ENCODE measurements at regions not wholly inside any gene's neighbourhood (a gene's known extent, or its start where the extent isn't known, plus 50 kb on each side); places are given as distances from the start of the nearest gene placed in this dataset.

DNA sequence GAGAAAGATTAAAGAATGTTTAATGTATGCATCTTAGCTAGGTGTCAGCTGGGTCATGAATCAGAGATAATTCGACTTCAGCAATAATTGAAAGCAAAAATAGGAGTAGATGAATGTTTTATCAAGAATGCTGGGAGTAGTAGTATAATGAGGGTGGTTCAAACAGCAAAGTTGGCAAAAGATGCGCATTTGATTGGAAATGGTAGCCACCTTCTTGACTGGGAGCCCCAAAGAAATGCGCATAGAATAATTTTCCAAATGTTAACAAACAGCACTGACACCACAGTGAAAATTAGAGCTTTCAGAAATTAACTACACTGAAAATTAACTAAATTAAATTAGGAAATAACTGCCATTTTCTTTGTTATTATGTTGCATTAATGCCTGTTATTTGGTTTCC is 195.8 kb downstream of the TUSC7 start:
- H3K4me1 ChIP-seq (ENCODE audit: control insufficient read depth, insufficient read depth, low read depth, low read length), result no peaks in the 10 kb centered on the region
- no peak overlapping the region for H3K4ac ChIP-seq (ENCODE audit: low read depth in 1 of 2, low read length in 2 of 2)
- H3K18ac ChIP-seq (ENCODE audit: low read depth in 1 of 2, low read length in 2 of 2), result no peak overlapping the region
- no peak overlapping the region for H2BK120ac ChIP-seq (ENCODE audit: low read depth, low read length)
- H2BK5ac ChIP-seq (ENCODE audit: low read depth, low read length, poor library complexity, severe bottlenecking), result no peak overlapping the region
- no peak overlapping the region for H4K8ac ChIP-seq (ENCODE audit: low read length)
- no peak overlapping the region for H2BK15ac ChIP-seq (ENCODE audit: low read depth, poor library complexity, severe bottlenecking)
- no peak overlapping the region for H2BK12ac ChIP-seq (ENCODE audit: low read length in 2 of 2)
- no peak overlapping the region for H3K23ac ChIP-seq (ENCODE audit: low read length in 2 of 2)
- no peaks in the 10 kb centered on the region for H3K27me3 ChIP-seq (ENCODE audit: control insufficient read depth in 1 of 2, insufficient read depth in 1 of 2, low read length in 2 of 2)
- WGBS, result 72% methylated on average over 1 of the region's 3 CpGs
- no peak overlapping the region for H2AFZ ChIP-seq (ENCODE audit: low read depth, low read length)
- H3K79me1 ChIP-seq (replicated peaks; ENCODE audit: low read length, poor library complexity, severe bottlenecking), result no peaks in the 10 kb centered on the region
- H3K4me2 ChIP-seq (ENCODE audit: low read length, poor library complexity, severe bottlenecking), result no peak overlapping the region
- DNase-seq, result no peak
- no peaks in the 10 kb centered on the region for H3K36me3 ChIP-seq (ENCODE audit: control insufficient read depth in 1 of 2, insufficient read depth in 2 of 2, low read depth in 1 of 2, low read length in 2 of 2)
- no peak overlapping the region for H4K91ac ChIP-seq (ENCODE audit: low read length)
- H3K14ac ChIP-seq (ENCODE audit: low read length in 2 of 2), result no peak overlapping the region
- no peak overlapping the region for H2AK5ac ChIP-seq (ENCODE audit: low read length, severe bottlenecking)
- H3K27ac ChIP-seq (ENCODE audit: low read length, poor library complexity, severe bottlenecking), result no peak overlapping the region
- no peak overlapping the region for H3K4me3 ChIP-seq (ENCODE audit: insufficient read depth in 1 of 2, low read depth in 1 of 2, low read length in 2 of 2)
- H3K9ac ChIP-seq (ENCODE audit: low read length), result no peak overlapping the region
- H3K9me3 ChIP-seq (ENCODE audit: control insufficient read depth, low read length), result no peaks in the 10 kb centered on the region

GRCh38 chr3:116905794-116906193 is 196.2 kb downstream of the TUSC7 start:
- no peak overlapping the region for H2BK12ac ChIP-seq (ENCODE audit: low read length in 2 of 2)
- H2BK120ac ChIP-seq (ENCODE audit: low read depth, low read length), result no peak overlapping the region
- no peak overlapping the region for H2BK15ac ChIP-seq (ENCODE audit: low read depth, poor library complexity, severe bottlenecking)
- H3K9me3 ChIP-seq (ENCODE audit: control insufficient read depth, low read length), result no peaks in the 10 kb centered on the region
- no peaks in the 10 kb centered on the region for H3K36me3 ChIP-seq (ENCODE audit: control insufficient read depth in 1 of 2, insufficient read depth in 2 of 2, low read depth in 1 of 2, low read length in 2 of 2)
- H3K18ac ChIP-seq (ENCODE audit: low read depth in 1 of 2, low read length in 2 of 2), result no peak overlapping the region
- no peak overlapping the region for H3K14ac ChIP-seq (ENCODE audit: low read length in 2 of 2)
- H3K79me1 ChIP-seq (replicated peaks; ENCODE audit: low read length, poor library complexity, severe bottlenecking), result no peaks in the 10 kb centered on the region
- no peak overlapping the region for H2AK5ac ChIP-seq (ENCODE audit: low read length, severe bottlenecking)
- H3K27ac ChIP-seq (ENCODE audit: low read length, poor library complexity, severe bottlenecking), result no peak overlapping the region
- no peak overlapping the region for H3K4ac ChIP-seq (ENCODE audit: low read depth in 1 of 2, low read length in 2 of 2)
- no peak overlapping the region for H3K23ac ChIP-seq (ENCODE audit: low read length in 2 of 2)
- no peak overlapping the region for H2AFZ ChIP-seq (ENCODE audit: low read depth, low read length)
- 38% methylated on average over 1 of the region's 2 CpGs for WGBS
- H3K9ac ChIP-seq (ENCODE audit: low read length), result no peak overlapping the region
- no peak overlapping the region for H3K4me3 ChIP-seq (ENCODE audit: insufficient read depth in 1 of 2, low read depth in 1 of 2, low read length in 2 of 2)
- no peak for DNase-seq
- H4K91ac ChIP-seq (ENCODE audit: low read length), result no peak overlapping the region
- no peaks in the 10 kb centered on the region for H3K27me3 ChIP-seq (ENCODE audit: control insufficient read depth in 1 of 2, insufficient read depth in 1 of 2, low read length in 2 of 2)
- H3K4me1 ChIP-seq (ENCODE audit: control insufficient read depth, insufficient read depth, low read depth, low read length), result no peaks in the 10 kb centered on the region
- no peak overlapping the region for H4K8ac ChIP-seq (ENCODE audit: low read length)
- H3K4me2 ChIP-seq (ENCODE audit: low read length, poor library complexity, severe bottlenecking), result no peak overlapping the region
- H2BK5ac ChIP-seq (ENCODE audit: low read depth, low read length, poor library complexity, severe bottlenecking), result no peak overlapping the region

- Histone ChIP-seq H2BK5ac (ENCODE audit: low read depth, low read length, poor library complexity, severe bottlenecking) (no peak overlapping the region), H3K36me3 (ENCODE audit: control insufficient read depth in 1 of 2, insufficient read depth in 2 of 2, low read depth in 1 of 2, low read length in 2 of 2) (no peaks in the 10 kb centered on the region), H3K14ac (ENCODE audit: low read length in 2 of 2) (no peak overlapping the region), H3K4me2 (ENCODE audit: low read length, poor library complexity, severe bottlenecking) (no peak overlapping the region), H3K18ac (ENCODE audit: low read depth in 1 of 2, low read length in 2 of 2) (no peak overlapping the region), H2BK15ac (ENCODE audit: low read depth, poor library complexity, severe bottlenecking) (no peak overlapping the region), H3K27me3 (ENCODE audit: control insufficient read depth in 1 of 2, insufficient read depth in 1 of 2, low read length in 2 of 2) (no peaks in the 10 kb centered on the region), H3K4me3 (ENCODE audit: insufficient read depth in 1 of 2, low read depth in 1 of 2, low read length in 2 of 2) (no peak overlapping the region), H2BK12ac (ENCODE audit: low read length in 2 of 2) (no peak overlapping the region), H3K4me1 (ENCODE audit: control insufficient read depth, insufficient read depth, low read depth, low read length) (no peaks in the 10 kb centered on the region), H4K91ac (ENCODE audit: low read length) (no peak overlapping the region), H3K9me3 (ENCODE audit: control insufficient read depth, low read length) (no peaks in the 10 kb centered on the region), H2BK120ac (ENCODE audit: low read depth, low read length) (no peak overlapping the region), H3K27ac (ENCODE audit: low read length, poor library complexity, severe bottlenecking) (no peak overlapping the region), H3K9ac (ENCODE audit: low read length) (no peak overlapping the region), H2AK5ac (ENCODE audit: low read length, severe bottlenecking) (no peak overlapping the region), H3K4ac (ENCODE audit: low read depth in 1 of 2, low read length in 2 of 2) (no peak overlapping the region), H2AFZ (ENCODE audit: low read depth, low read length) (no peak overlapping the region), H4K8ac (ENCODE audit: low read length) (no peak overlapping the region), H3K23ac (ENCODE audit: low read length in 2 of 2) (no peak overlapping the region), H3K79me1 (replicated peaks; ENCODE audit: low read length, poor library complexity, severe bottlenecking) (no peaks in the 10 kb centered on the region)
- WGBS, result no CpG with 5 or more reads among the region's 1 CpG
- no peak for DNase-seq
Measured at GRCh38 chr3:116912116-116912515, 202.5 kb downstream of the TUSC7 start.

DNA sequence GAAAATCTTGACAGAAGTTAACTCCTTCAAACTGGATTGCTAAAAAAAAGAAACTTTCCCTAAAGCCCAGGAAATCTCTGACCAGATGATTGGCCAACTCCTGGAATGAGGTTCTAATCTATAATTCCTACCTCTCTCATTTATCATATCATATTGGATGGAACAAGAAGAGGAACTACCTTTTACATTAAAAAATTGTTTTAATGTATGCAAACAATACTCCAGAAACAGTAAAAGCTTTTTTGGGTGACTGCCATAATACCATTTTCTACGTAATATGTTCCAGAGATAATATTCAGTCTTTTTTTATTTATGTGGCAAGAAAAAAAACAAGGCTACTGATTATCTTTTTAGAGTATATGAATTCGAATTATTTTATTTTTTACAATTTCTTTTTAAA is 204.4 kb downstream of the TUSC7 start:
- Histone ChIP-seq H3K27me3 (ENCODE audit: control insufficient read depth in 1 of 2, insufficient read depth in 1 of 2, low read length in 2 of 2) (no peaks in the 10 kb centered on the region), H3K18ac (ENCODE audit: low read depth in 1 of 2, low read length in 2 of 2) (no peak overlapping the region)
- no CpG with 5 or more reads among the region's 2 CpGs for WGBS

More for the DNA sequence above, 204.4 kb downstream of the TUSC7 start:
- Histone ChIP-seq H2BK12ac (ENCODE audit: low read length in 2 of 2) (no peak overlapping the region), H3K36me3 (ENCODE audit: control insufficient read depth in 1 of 2, insufficient read depth in 2 of 2, low read depth in 1 of 2, low read length in 2 of 2) (no peaks in the 10 kb centered on the region), H2AFZ (ENCODE audit: low read depth, low read length) (no peak overlapping the region), H2BK5ac (ENCODE audit: low read depth, low read length, poor library complexity, severe bottlenecking) (no peak overlapping the region), H4K91ac (ENCODE audit: low read length) (no peak overlapping the region), H3K79me1 (replicated peaks; ENCODE audit: low read length, poor library complexity, severe bottlenecking) (no peaks in the 10 kb centered on the region), H4K8ac (ENCODE audit: low read length) (no peak overlapping the region), H3K9ac (ENCODE audit: low read length) (no peak overlapping the region), H3K23ac (ENCODE audit: low read length in 2 of 2) (no peak overlapping the region), H2AK5ac (ENCODE audit: low read length, severe bottlenecking) (no peak overlapping the region), H3K27ac (ENCODE audit: low read length, poor library complexity, severe bottlenecking) (no peak overlapping the region), H3K4me1 (ENCODE audit: control insufficient read depth, insufficient read depth, low read depth, low read length) (no peaks in the 10 kb centered on the region), H3K4me3 (ENCODE audit: insufficient read depth in 1 of 2, low read depth in 1 of 2, low read length in 2 of 2) (no peak overlapping the region), H3K4me2 (ENCODE audit: low read length, poor library complexity, severe bottlenecking) (no peak overlapping the region), H3K9me3 (ENCODE audit: control insufficient read depth, low read length) (no peaks in the 10 kb centered on the region), H3K4ac (ENCODE audit: low read depth in 1 of 2, low read length in 2 of 2) (no peak overlapping the region), H3K14ac (ENCODE audit: low read length in 2 of 2) (no peak overlapping the region), H2BK120ac (ENCODE audit: low read depth, low read length) (no peak overlapping the region), H2BK15ac (ENCODE audit: low read depth, poor library complexity, severe bottlenecking) (no peak overlapping the region)
- DNase-seq, result no peak

Measured in mesenchymal stem cell (in vitro differentiated cells and primary cell).